SK-N-SH (cell line): ENCODE measurements at regions not wholly inside any gene's neighbourhood (a gene's known extent, or its start where the extent isn't known, plus 50 kb on each side); places are given as distances from the start of the nearest gene placed in this dataset.

Experiments used
- CTCF ChIA-PET: fragments of 300-600, 350-600 bp; formaldehyde crosslinking; extraction: SDS; loops from one replicate; lab custom pipeline; 2021; lab: Yijun Ruan, JAX
- POLR2A ChIA-PET: fragments of 350-600 bp; sonication (Branson Sonifier 250); formaldehyde crosslinking; extraction: SDS; loops from one replicate; lab custom pipeline; 2020; ENCODE audit warnings: antibody characterized with exemption, inconsistent platforms; lab: Yijun Ruan, JAX
- DNase-seq: peaks from one replicate; pipeline ENCODE4 v3.0.0; 2012
- H2AFZ ChIP-seq: fragments of 200-600 bp; sonication (generic); 2 replicates; pipeline ENCODE4 v1.8.1; 2016; ENCODE audit warnings: antibody characterized with exemption, mild to moderate bottlenecking, low read depth
- H3F3A ChIP-seq: fragments of 200-600 bp; sonication (generic); replicated peaks from 2 replicates; pipeline ENCODE3; 2016; ENCODE audit warnings: antibody characterized with exemption, mild to moderate bottlenecking; ENCODE audit not compliant: insufficient read depth
- H3K27ac ChIP-seq, 2 experiments: fragments of 200-500 bp in 1 of 2; fragments of 200-600 bp in 1 of 2; sonication (Bioruptor generic) in 1 of 2; sonication (generic), shearing (Covaris generic) in 1 of 2; 2 replicates each; pipeline versions ENCODE4 v1.5.1 to v1.6.1; 2014 to 2016; ENCODE audit warnings: low read depth in 2 of 2, inconsistent platforms in 1 of 2, low read length in 1 of 2, mild to moderate bottlenecking in 1 of 2, mixed read lengths in 1 of 2
- H3K27me3 ChIP-seq: fragments of 200-600 bp; sonication (generic), shearing (Covaris generic); 2 replicates; pipeline ENCODE4 v1.6.1; 2016; ENCODE audit warnings: mixed run types; ENCODE audit not compliant: insufficient read depth
- H3K36me3 ChIP-seq, 2 experiments: fragments of 200-500 bp in 1 of 2; fragments of 200-600 bp in 1 of 2; sonication (Bioruptor generic) in 1 of 2; sonication (generic) in 1 of 2; replicated peaks in 1 of 2; 2 replicates each; pipeline versions ENCODE3 to v1.5.1; 2014 to 2016; ENCODE audit warnings: low read length in 1 of 2, mild to moderate bottlenecking in 1 of 2; ENCODE audit not compliant: insufficient read depth in 2 of 2, control insufficient read depth in 1 of 2
- H3K4me1 ChIP-seq, 2 experiments: fragments of 200-500 bp in 1 of 2; fragments of 200-600 bp in 1 of 2; sonication (Bioruptor generic) in 1 of 2; sonication (generic), shearing (Covaris generic) in 1 of 2; 2 replicates each; pipeline versions ENCODE4 v1.5.1 to v1.6.1; 2014 to 2016; ENCODE audit warnings: low read depth in 1 of 2, low read length in 1 of 2, mixed run types in 1 of 2; ENCODE audit not compliant: insufficient read depth in 2 of 2, control insufficient read depth in 1 of 2
- H3K4me2 ChIP-seq: fragments of 200-600 bp; sonication (generic), shearing (Covaris generic); 2 replicates; pipeline ENCODE4 v1.6.1; 2017; ENCODE audit warnings: mixed run types
- H3K4me3 ChIP-seq, 2 experiments: fragments of 200-500 bp in 1 of 2; fragments of 200-600 bp in 1 of 2; sonication (Bioruptor generic) in 1 of 2; sonication (generic), shearing (Covaris generic) in 1 of 2; 2 replicates each; pipeline versions ENCODE4 v1.5.1 to v1.8.1; 2014 to 2016; ENCODE audit warnings: low read depth in 2 of 2, inconsistent platforms in 1 of 2, low read length in 1 of 2, mild to moderate bottlenecking in 1 of 2, mixed read lengths in 1 of 2, moderate library complexity in 1 of 2
- H3K79me2 ChIP-seq: fragments of 200-600 bp; sonication (generic); 2 replicates; pipeline ENCODE4 v1.8.1; 2017; ENCODE audit warnings: mild to moderate bottlenecking; ENCODE audit not compliant: insufficient read depth
- H3K9ac ChIP-seq: fragments of 200-600 bp; sonication (generic); 2 replicates; pipeline ENCODE4 v1.6.1; 2017; ENCODE audit warnings: mixed run types
- H3K9me2 ChIP-seq: fragments of 200-600 bp; sonication (generic); 2 replicates; pipeline ENCODE4 v1.6.1; 2017; ENCODE audit warnings: mixed run types
- H3K9me3 ChIP-seq: fragments of 200-600 bp; sonication (generic); 2 replicates; pipeline ENCODE4 v1.6.1; 2017; ENCODE audit warnings: mixed run types, mild to moderate bottlenecking, moderate library complexity
- H4K20me1 ChIP-seq: fragments of 200-600 bp; sonication (generic); 2 replicates; pipeline ENCODE4 v1.6.1; 2017; ENCODE audit warnings: mild to moderate bottlenecking, mixed run types; ENCODE audit not compliant: insufficient read depth
- CHD2 ChIP-seq: fragments of 150-350 bp; IDR thresholded peaks from 2 replicates; pipeline ENCODE4 v1.6.1; 2018; ENCODE audit warnings: low read length; ENCODE audit not compliant: partially characterized antibody
- EZH2phosphoT487 ChIP-seq: fragments of 200-600 bp; sonication (generic); IDR thresholded peaks from 2 replicates; pipeline ENCODE4 v1.6.1; 2017; ENCODE audit warnings: low read depth, mixed run types, mild to moderate bottlenecking, antibody characterized with exemption, moderate library complexity, borderline replicate concordance
- FOSL2 ChIP-seq: IDR thresholded peaks from 2 replicates; pipeline ENCODE4 v1.4.0; 2012; ENCODE audit warnings: low read depth, mild to moderate bottlenecking, moderate library complexity, borderline replicate concordance
- FOXJ3 ChIP-seq: sonication (generic); formaldehyde crosslinking; IDR thresholded peaks from 2 replicates; pipeline ENCODE4 v1.5.1; 2020; ENCODE audit warnings: mild to moderate bottlenecking, missing genetic modification reagents
- GATA2 ChIP-seq: sonication (generic); formaldehyde crosslinking; IDR thresholded peaks from 2 replicates; pipeline ENCODE4 v1.5.0; 2020; ENCODE audit warnings: mild to moderate bottlenecking, missing genetic modification reagents
- JUND ChIP-seq: IDR thresholded peaks from 2 replicates; pipeline ENCODE4 v1.4.0; 2012
- MAX ChIP-seq: IDR thresholded peaks from 2 replicates; pipeline ENCODE4 v1.4.0; 2012; ENCODE audit warnings: low read depth
- NFIC ChIP-seq: IDR thresholded peaks from 2 replicates; pipeline ENCODE4 v1.4.0; 2012; ENCODE audit warnings: borderline replicate concordance
- PBX3 ChIP-seq: IDR thresholded peaks from 2 replicates; pipeline ENCODE4; 2012
- TAF1 ChIP-seq: IDR thresholded peaks from 2 replicates; pipeline ENCODE4 v1.6.1; 2012; ENCODE audit warnings: low read depth, mild to moderate bottlenecking, low read length, moderate library complexity, borderline replicate concordance
- TCF12 ChIP-seq: IDR thresholded peaks from 2 replicates; pipeline ENCODE4 v1.4.0; 2012
- TEAD4 ChIP-seq: IDR thresholded peaks from 2 replicates; pipeline ENCODE4 v1.4.0; 2012; ENCODE audit warnings: mild to moderate bottlenecking, borderline replicate concordance; ENCODE audit not compliant: insufficient read depth
- USF1 ChIP-seq: IDR thresholded peaks from 2 replicates; pipeline ENCODE4 v1.4.0; 2012; ENCODE audit warnings: low read depth, borderline replicate concordance
- YY1 ChIP-seq: IDR thresholded peaks from 2 replicates; pipeline ENCODE4 v1.4.0; 2012; ENCODE audit warnings: low read depth, mild to moderate bottlenecking
- WGBS: methylation state at CpG from one replicate; pipeline ENCODE4 v1.1.6; 2017; ENCODE audit warnings: low lambda C conversion rate; 5-methylcytosine and 5-hydroxymethylcytosine counted together
- TF ChIP-seq, protein P1 (sequence below): IDR thresholded peaks from 2 replicates; pipeline ENCODE4 v1.4.0; 2012; ENCODE audit warnings: low read depth, borderline replicate concordance

- TF ChIP-seq CHD2 (no peak), GATA2 (CRISPR knock-in tag) (no peak), MAX (no peak), YY1 (no peak)
- TF ChIP-seq, protein P1, sequence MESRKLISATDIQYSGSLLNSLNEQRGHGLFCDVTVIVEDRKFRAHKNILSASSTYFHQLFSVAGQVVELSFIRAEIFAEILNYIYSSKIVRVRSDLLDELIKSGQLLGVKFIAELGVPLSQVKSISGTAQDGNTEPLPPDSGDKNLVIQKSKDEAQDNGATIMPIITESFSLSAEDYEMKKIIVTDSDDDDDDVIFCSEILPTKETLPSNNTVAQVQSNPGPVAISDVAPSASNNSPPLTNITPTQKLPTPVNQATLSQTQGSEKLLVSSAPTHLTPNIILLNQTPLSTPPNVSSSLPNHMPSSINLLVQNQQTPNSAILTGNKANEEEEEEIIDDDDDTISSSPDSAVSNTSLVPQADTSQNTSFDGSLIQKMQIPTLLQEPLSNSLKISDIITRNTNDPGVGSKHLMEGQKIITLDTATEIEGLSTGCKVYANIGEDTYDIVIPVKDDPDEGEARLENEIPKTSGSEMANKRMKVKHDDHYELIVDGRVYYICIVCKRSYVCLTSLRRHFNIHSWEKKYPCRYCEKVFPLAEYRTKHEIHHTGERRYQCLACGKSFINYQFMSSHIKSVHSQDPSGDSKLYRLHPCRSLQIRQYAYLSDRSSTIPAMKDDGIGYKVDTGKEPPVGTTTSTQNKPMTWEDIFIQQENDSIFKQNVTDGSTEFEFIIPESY = no peak
Observed at GRCh38 chr13:50227361-50227760, 212.1 kb downstream of the KCNRG start (continued).

DNA sequence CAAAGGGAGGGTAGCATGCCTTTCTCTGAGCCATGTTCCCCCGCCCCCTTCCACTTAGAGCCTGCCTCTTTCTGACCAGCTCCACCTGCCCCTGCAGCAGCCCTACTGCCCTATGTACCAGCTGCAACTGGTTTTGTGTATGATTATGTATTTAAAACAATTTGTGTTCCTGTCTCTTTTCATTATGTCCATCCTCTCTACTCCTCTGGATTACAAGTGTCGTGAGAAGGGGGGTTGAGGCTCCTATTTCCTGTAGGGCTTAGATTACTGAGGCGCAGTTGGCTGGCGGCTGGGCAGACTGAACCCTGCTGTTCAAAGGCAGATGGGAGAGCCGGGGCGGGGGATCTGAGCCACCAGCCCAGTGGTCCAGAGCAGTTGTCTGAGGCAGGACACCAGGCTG is 213.3 kb downstream of the KCNRG start:
- Histone ChIP-seq H3K9me2 (no peaks in the 10 kb centered on the region), H2AFZ (no peak overlapping the region), H3K9ac (no peak overlapping the region)

More for the DNA sequence above, 213.3 kb downstream of the KCNRG start:
- WGBS = 76% methylated on average over 4 of the region's 6 CpGs
- H3K36me3 ChIP-seq = no peaks in the 10 kb centered on the region
- H3K9me3 ChIP-seq = no peaks in the 10 kb centered on the region
- no peaks in the 10 kb centered on the region for H3K4me1 ChIP-seq
- H3K4me3 ChIP-seq = no peak overlapping the region
- POLR2A ChIA-PET = no interaction called here
- H3K27me3 ChIP-seq = no peaks in the 10 kb centered on the region
- H3K4me2 ChIP-seq = no peak overlapping the region
- CTCF ChIA-PET = no interaction called here
- no peak overlapping the region for H3K27ac ChIP-seq
- no peaks in the 10 kb centered on the region for H3K79me2 ChIP-seq
- no peak for DNase-seq
- TF ChIP-seq MAX (no peak), TEAD4 (no peak), EZH2phosphoT487 (no peak), NFIC (no peak), USF1 (no peak), TAF1 (no peak), FOXJ3 (CRISPR knock-in tag) (no peak), JUND (no peak), YY1 (no peak), GATA2 (CRISPR knock-in tag) (no peak), TCF12 (no peak), FOSL2 (no peak), PBX3 (no peak)
- TF ChIP-seq, protein P1 = no peak
- H3F3A ChIP-seq = no peaks in the 10 kb centered on the region
- H4K20me1 ChIP-seq = no peaks in the 10 kb centered on the region
